K562 (cell line): ENCODE measurements at regions not wholly inside any gene's neighbourhood (a gene's known extent, or its start where the extent isn't known, plus 50 kb on each side); places are given as distances from the start of the nearest gene placed in this dataset.

Source experiments
- ATAC-seq: fragments of 200-7000 bp; cut with Tn5 transposase; 3 replicates; pipeline ENCODE4 v1.9.1; 2020; ENCODE audit warnings: moderate library complexity
- BruUV-seq: library from RNA; stranded (reverse); fragments of 400-500 nt; replicated peaks from 2 replicates; lab custom pipeline; 2021; lab: Mats Ljungman, UMichigan
- CTCF ChIA-PET: fragments of 300-600 bp; formaldehyde crosslinking; extraction: SDS; loops from one replicate; lab custom pipeline; 2021; ENCODE audit warnings: low intra/inter-chr PET ratio; lab: Yijun Ruan, JAX
- POLR2A ChIA-PET: fragments of 300-600, 350-650 bp; sonication (Branson Sonifier 250); formaldehyde crosslinking; extraction: SDS; loops from one replicate; lab custom pipeline; 2021; ENCODE audit warnings: antibody characterized with exemption, inconsistent platforms; lab: Yijun Ruan, JAX
- DNase-seq, 4 experiments: peaks; one replicate each; pipeline versions ENCODE4 v3.0.0 to v3.0.0-alpha.2; 2011 to 2018; ENCODE audit warnings: low spot score in 3 of 4, mixed read lengths in 3 of 4; ENCODE audit errors: extremely low read depth in 1 of 4
- FAIRE-seq: peaks from 2 replicates; lab custom pipeline; 2011; peaks lifted over from hg19 to GRCh38; lab: Jason Lieb, UNC
- H2AFZ ChIP-seq: 2 replicates; pipeline ENCODE4 v1.6.0; 2011; ENCODE audit warnings: low read depth, low read length, control low read depth, inconsistent platforms
- H3K27ac ChIP-seq: fragments of 200-600 bp; 3 replicates; pipeline ENCODE4 v1.8.0; 2011; ENCODE audit warnings: low read depth, mild to moderate bottlenecking, control low read depth, inconsistent platforms, low read length, moderate library complexity, mixed read lengths; ENCODE audit errors: extremely low read depth
- H3K27me3 ChIP-seq, 2 experiments: fragments of 300-600 bp in 1 of 2; 2 replicates in 1 of 2; 3 replicates in 1 of 2; pipeline versions ENCODE4 v1.6.0 to v1.8.0; 2011; ENCODE audit warnings: inconsistent platforms in 2 of 2, low read length in 2 of 2, mild to moderate bottlenecking in 1 of 2, mixed read lengths in 1 of 2, moderate library complexity in 1 of 2; ENCODE audit not compliant: control insufficient read depth in 2 of 2, insufficient read depth in 2 of 2
- H3K36me3 ChIP-seq: fragments of 300-600 bp; 3 replicates; pipeline ENCODE4 v1.8.0; 2011; ENCODE audit warnings: mild to moderate bottlenecking, low read length, inconsistent platforms; ENCODE audit not compliant: control insufficient read depth, insufficient read depth
- H3K4me1 ChIP-seq, 2 experiments: fragments of 200-600 bp in 1 of 2; replicated peaks in 1 of 2; 2 replicates in 1 of 2; 3 replicates in 1 of 2; pipeline versions ENCODE4 v1.5.1 to v1.8.0; 2011; ENCODE audit warnings: inconsistent platforms in 2 of 2, low read length in 2 of 2, mild to moderate bottlenecking in 1 of 2, mixed read lengths in 1 of 2, moderate library complexity in 1 of 2; ENCODE audit not compliant: control insufficient read depth in 2 of 2, insufficient read depth in 2 of 2
- H3K4me2 ChIP-seq: 2 replicates; pipeline ENCODE4 v1.6.1; 2011; ENCODE audit warnings: low read length, control low read depth, inconsistent platforms, mixed read lengths; ENCODE audit not compliant: insufficient read depth
- H3K4me3 ChIP-seq: fragments of 200-600 bp; sonication (generic), shearing (Covaris generic); 2 replicates; pipeline ENCODE4 v1.5.1; 2016; ENCODE audit warnings: control low read depth, inconsistent platforms
- H3K79me2 ChIP-seq: fragments of 200-600 bp; 3 replicates; pipeline ENCODE4 v1.8.0; 2011; ENCODE audit warnings: low read length, inconsistent platforms; ENCODE audit not compliant: control insufficient read depth, insufficient read depth
- H3K9ac ChIP-seq, 2 experiments: 2 replicates each; pipeline versions ENCODE4 v1.6.0 to v1.6.1; 2011; ENCODE audit warnings: low read depth in 2 of 2, low read length in 2 of 2, control low read depth in 1 of 2, inconsistent platforms in 1 of 2, mild to moderate bottlenecking in 1 of 2, mixed read lengths in 1 of 2; ENCODE audit not compliant: insufficient read depth in 1 of 2
- H3K9me1 ChIP-seq: one replicate; pipeline ENCODE4 v1.6.0; 2011; ENCODE audit warnings: inconsistent platforms, mild to moderate bottlenecking, low read length, moderate library complexity; ENCODE audit not compliant: control insufficient read depth, insufficient read depth
- H3K9me3 ChIP-seq: replicated peaks from 2 replicates; pipeline ENCODE4 v1.5.1; 2011; ENCODE audit warnings: low read depth, low read length, inconsistent platforms; ENCODE audit not compliant: control insufficient read depth, insufficient read depth
- H4K20me1 ChIP-seq: replicated peaks from 2 replicates; pipeline ENCODE4 v1.6.1; 2011; ENCODE audit warnings: low read length, inconsistent platforms, mixed read lengths; ENCODE audit not compliant: control insufficient read depth, insufficient read depth
- BRCA1 ChIP-seq, 2 experiments: fragments of 450-650 bp in 1 of 2; sonication (generic) in 1 of 2; formaldehyde crosslinking in 1 of 2; IDR thresholded peaks; 2 replicates each; pipeline versions ENCODE4 v1.5.0 to v1.6.1; 2017 to 2020; ENCODE audit warnings: mild to moderate bottlenecking in 1 of 2, missing genetic modification reagents in 1 of 2
- EZH2 ChIP-seq: IDR thresholded peaks from 2 replicates; pipeline ENCODE4 v1.6.1; 2012; ENCODE audit warnings: low read depth, mild to moderate bottlenecking, inconsistent platforms, low read length, borderline replicate concordance
- GMEB1 ChIP-seq: fragments of 250-450 bp; sonication (Bioruptor Pico); IDR thresholded peaks from 2 replicates; pipeline ENCODE4 v1.4.0; 2020; ENCODE audit warnings: mild to moderate bottlenecking
- MAFG ChIP-seq: fragments of 450-650 bp; conservative IDR thresholded peaks from 2 replicates; pipeline ENCODE4 v1.6.1; 2016; ENCODE audit warnings: missing genetic modification characterization, missing compliant biosample characterization
- MCM2 ChIP-seq: fragments of 450-650 bp; IDR thresholded peaks from 2 replicates; pipeline ENCODE4 v1.6.1; 2017; ENCODE audit warnings: low read depth, mild to moderate bottlenecking
- NFYB ChIP-seq: IDR thresholded peaks from 2 replicates; pipeline ENCODE4 v1.6.1; 2011; ENCODE audit warnings: mild to moderate bottlenecking, moderate library complexity; ENCODE audit not compliant: insufficient read length; ENCODE audit errors: extremely low read depth
- POLR3G ChIP-seq: IDR thresholded peaks from 2 replicates; pipeline ENCODE4 v1.6.1; 2011; ENCODE audit not compliant: insufficient read length, insufficient replicate concordance; ENCODE audit errors: extremely low read depth
- PYGO2 ChIP-seq: fragments of 450-650 bp; IDR thresholded peaks from 2 replicates; pipeline ENCODE4 v1.6.1; 2016; ENCODE audit warnings: mild to moderate bottlenecking, missing genetic modification characterization, moderate library complexity, missing compliant biosample characterization
- RBM17 ChIP-seq: fragments of 200-400 bp; formaldehyde crosslinking; IDR thresholded peaks from 2 replicates; pipeline ENCODE4 v1.6.1; 2017; ENCODE audit warnings: low read depth, mild to moderate bottlenecking, low read length, borderline replicate concordance
- RFX7 ChIP-seq: fragments of 250-450 bp; sonication (Bioruptor Pico); IDR thresholded peaks from 2 replicates; pipeline ENCODE4 v1.5.1; 2021; ENCODE audit warnings: mild to moderate bottlenecking
- SAFB ChIP-seq: fragments of 200-400 bp; formaldehyde crosslinking; IDR thresholded peaks from 2 replicates; pipeline ENCODE4 v1.6.1; 2017; ENCODE audit warnings: low read depth, low read length, borderline replicate concordance
- SRSF1 ChIP-seq: fragments of 200-400 bp; formaldehyde crosslinking; IDR thresholded peaks from 2 replicates; pipeline ENCODE4 v1.6.1; 2017; ENCODE audit warnings: mild to moderate bottlenecking, low read depth, low read length, moderate library complexity
- TAF1 ChIP-seq: IDR thresholded peaks from 2 replicates; pipeline ENCODE4 v1.6.1; 2011; ENCODE audit warnings: mild to moderate bottlenecking, low read length, moderate library complexity; ENCODE audit not compliant: insufficient read depth, control insufficient read depth, severe bottlenecking; ENCODE audit errors: extremely low read depth
- U2AF1 ChIP-seq: fragments of 200-400 bp; formaldehyde crosslinking; optimal IDR thresholded peaks from 2 replicates; pipeline ENCODE3; 2017; ENCODE audit warnings: mild to moderate bottlenecking, low read depth, low read length, moderate library complexity
- ZHX1 ChIP-seq: fragments of 150-350 bp; conservative IDR thresholded peaks from 2 replicates; pipeline ENCODE4 v1.6.1; 2014; ENCODE audit warnings: low read length
- ZNF133 ChIP-seq: fragments of 250-450 bp; sonication (Bioruptor Pico); IDR thresholded peaks from 2 replicates; pipeline ENCODE4 v1.4.0; 2020; ENCODE audit warnings: mild to moderate bottlenecking
- ZNF583 ChIP-seq: fragments of 250-450 bp; sonication (Bioruptor Pico); IDR thresholded peaks from 2 replicates; pipeline ENCODE4 v1.4.0; 2020
- ZNF785 ChIP-seq: fragments of 250-450 bp; sonication (Bioruptor Pico); IDR thresholded peaks from 2 replicates; pipeline ENCODE4 v1.4.0; 2020; ENCODE audit warnings: mild to moderate bottlenecking
- WGBS: fragments of 100-300 bp; shearing (Covaris generic); methylation state at CpG from one replicate; pipeline ENCODE4 v1.1.6; 2016; ENCODE audit warnings: low coverage, mixed read lengths; ENCODE audit not compliant: insufficient coverage; ENCODE audit errors: missing lambda C conversion rate; 5-methylcytosine and 5-hydroxymethylcytosine counted together
- in situ Hi-C: fragments of 300-500 bp; cut with MboI; formaldehyde crosslinking; loops from 4 replicates; pipeline ENCODE4 v1.15.0; 2018; ENCODE audit warnings: inconsistent platforms, mixed read lengths
- intact Hi-C: fragments of 100-400 bp; cut with micrococcal nuclease; formaldehyde crosslinking; loops from 2 replicates; pipeline ENCODE4 v1.14.2; 2022

GRCh38 chr5:73337586-73338255 is 110.9 kb downstream of the FOXD1 start (continued):
- TF ChIP-seq ZNF583, result no peak
- no peak for TF ChIP-seq EZH2
- no peak for TF ChIP-seq SAFB
- no peak for TF ChIP-seq ZHX1
- TF ChIP-seq TAF1, result no peak
- TF ChIP-seq, all 486 proteins: peak for 0

GRCh38 chr5:73336366-73336765 is 112.2 kb downstream of the FOXD1 start:
- Histone ChIP-seq H3K9ac (no peak overlapping the region), H3K9me3 (no peaks in the 10 kb centered on the region), H3K27ac (no peak overlapping the region), H3K4me1 (no peaks in the 10 kb centered on the region), H3K79me2 (no peaks in the 10 kb centered on the region), H3K9me1 (no peaks in the 10 kb centered on the region), H3K27me3 (peaks cover 9 to 31% of the 10 kb centered on the region in 2 experiments; a peak in 4 of 5 replicates), H3K4me2 (no peak overlapping the region), H3K36me3 (no peaks in the 10 kb centered on the region), H3K4me3 (no peak overlapping the region), H4K20me1 (no peaks in the 10 kb centered on the region), H2AFZ (no peak overlapping the region)
- intact Hi-C loops (no loop called here), in situ Hi-C loops (no loop called here)
- ChIA-PET POLR2A (no interaction called here), CTCF (no interaction called here)
- no peak for ATAC-seq
- FAIRE-seq, result no peak
- no peak for DNase-seq
- BruUV-seq, result no TSS peak
- 4% methylated on average over 2 of the region's 2 CpGs for WGBS
- TF ChIP-seq MAFG (tag), result no peak
- TF ChIP-seq BRCA1 (IDR thresholded peaks at IDR 0.05), result no peak
- no peak for TF ChIP-seq BRCA1 (CRISPR knock-in tag; IDR thresholded peaks at IDR 0.05)
- no peak for TF ChIP-seq RBM17
- TF ChIP-seq MCM2, result no peak
- no peak for TF ChIP-seq PYGO2
- no peak for TF ChIP-seq NFYB
- no peak for TF ChIP-seq ZNF133 (CRISPR knock-in tag)
- no peak for TF ChIP-seq RFX7
- TF ChIP-seq ZNF785 (CRISPR knock-in tag), result no peak
- TF ChIP-seq POLR3G, result no peak
- TF ChIP-seq SRSF1, result no peak
- TF ChIP-seq GMEB1 (CRISPR knock-in tag), result no peak
- no peak for TF ChIP-seq U2AF1
